GM12878 (cell line): ENCODE measurements at regions not wholly inside any gene's neighbourhood (a gene's known extent, or its start where the extent isn't known, plus 50 kb on each side); places are given as distances from the start of the nearest gene placed in this dataset.

Experiments
- ATAC-seq: fragments of 200-7000 bp; cut with Tn5 transposase; 3 replicates; pipeline ENCODE4 v1.9.1; 2020; ENCODE audit warnings: mild to moderate bottlenecking, moderate library complexity
- BruUV-seq: library from RNA; stranded (reverse); fragments of 400-500 nt; replicated peaks from 2 replicates; lab custom pipeline; 2021; lab: Mats Ljungman, UMichigan
- CTCF ChIA-PET: fragments of 300-600 bp; sonication (Branson Sonifier 250); formaldehyde crosslinking; extraction: SDS; loops from one replicate; lab custom pipeline; 2021; ENCODE audit warnings: inconsistent platforms; lab: Yijun Ruan, JAX
- POLR2A ChIA-PET: fragments of 350-600 bp; formaldehyde crosslinking; extraction: SDS; loops from one replicate; lab custom pipeline; 2021; ENCODE audit warnings: inconsistent platforms; lab: Charles Lee
- RAD21 ChIA-PET: fragments of 300-600 bp; sonication (Branson Sonifier 250); formaldehyde crosslinking; loops from one replicate; lab custom pipeline; 2023; ENCODE audit warnings: antibody characterized with exemption; ENCODE audit not compliant: unreplicated experiment; lab: Charles Lee
- SMC1A ChIA-PET: fragments of 300-600 bp; sonication (Branson Sonifier 250); formaldehyde crosslinking; loops from one replicate; lab custom pipeline; 2023; ENCODE audit not compliant: unreplicated experiment, uncharacterized antibody; lab: Charles Lee
- DNase-seq: peaks from one replicate; pipeline ENCODE4 v3.0.0-alpha.2; 2011; ENCODE audit warnings: low read depth, low spot score
- FAIRE-seq: peaks from 3 replicates; lab custom pipeline; 2011; peaks lifted over from hg19 to GRCh38; lab: Jason Lieb, UNC
- H2AFZ ChIP-seq: 2 replicates; pipeline ENCODE4 v1.6.0; 2011; ENCODE audit warnings: low read depth, low read length, control low read depth; ENCODE audit not compliant: control insufficient read depth
- H3K27ac ChIP-seq: 2 replicates; pipeline ENCODE4 v1.5.1; 2011; ENCODE audit warnings: control low read depth; ENCODE audit not compliant: control insufficient read depth, insufficient read depth
- H3K27me3 ChIP-seq, 2 experiments: replicated peaks in 1 of 2; 2 replicates each; pipeline versions ENCODE4 v1.6.0 to v1.6.1; 2011; ENCODE audit warnings: low read length in 1 of 2; ENCODE audit not compliant: control insufficient read depth in 2 of 2, insufficient read depth in 2 of 2
- H3K36me3 ChIP-seq, 2 experiments: 2 replicates each; pipeline ENCODE4 v1.5.1; 2011; ENCODE audit warnings: low read length in 1 of 2; ENCODE audit not compliant: control insufficient read depth in 2 of 2, insufficient read depth in 2 of 2
- H3K4me1 ChIP-seq: 2 replicates; pipeline ENCODE4 v1.6.1; 2011; ENCODE audit warnings: mild to moderate bottlenecking, low read length, moderate library complexity, mixed read lengths; ENCODE audit not compliant: control insufficient read depth, insufficient read depth
- H3K4me2 ChIP-seq: 2 replicates; pipeline ENCODE4 v1.6.0; 2011; ENCODE audit warnings: control low read depth; ENCODE audit not compliant: control insufficient read depth, insufficient read depth
- H3K4me3 ChIP-seq: fragments of 200-600 bp; sonication (generic); 2 replicates; pipeline ENCODE4 v1.5.1; 2016
- H3K79me2 ChIP-seq: 2 replicates; pipeline ENCODE4 v1.6.0; 2011; ENCODE audit warnings: low read length; ENCODE audit not compliant: control insufficient read depth, insufficient read depth
- H3K9ac ChIP-seq: 2 replicates; pipeline ENCODE4 v1.8.0; 2011; ENCODE audit warnings: low read length, control low read depth, mixed read lengths; ENCODE audit not compliant: control insufficient read depth, insufficient read depth
- H3K9me3 ChIP-seq: replicated peaks from 3 replicates; pipeline ENCODE4 v1.5.1; 2011; ENCODE audit warnings: mild to moderate bottlenecking, low read length; ENCODE audit not compliant: control insufficient read depth, insufficient read depth
- H4K20me1 ChIP-seq: 2 replicates; pipeline ENCODE4 v1.6.0; 2011; ENCODE audit not compliant: control insufficient read depth, insufficient read depth
- IRF5 ChIP-seq: fragments of 450-650 bp; IDR thresholded peaks from 2 replicates; pipeline ENCODE4 v1.6.1; 2017; ENCODE audit warnings: borderline replicate concordance
- POLR2A ChIP-seq: IDR thresholded peaks from 2 replicates; pipeline ENCODE4 v1.6.1; 2011; ENCODE audit warnings: low read depth, mild to moderate bottlenecking, low read length
- POU2F2 ChIP-seq: IDR thresholded peaks from 3 replicates; pipeline ENCODE4 v1.6.1; 2011; ENCODE audit warnings: low read depth, mild to moderate bottlenecking, low read length, borderline replicate concordance
- WGBS: methylation state at CpG from one replicate; pipeline ENCODE4 v1.1.6; 2016; ENCODE audit warnings: low lambda C conversion rate; ENCODE audit not compliant: insufficient replicate concordance, insufficient coverage; ENCODE audit errors: missing lambda C conversion rate; 5-methylcytosine and 5-hydroxymethylcytosine counted together
- in situ Hi-C: fragments of 300-500 bp; cut with MboI; formaldehyde crosslinking; loops from 9 replicates; pipeline ENCODE4 v1.14.3; 2018; ENCODE audit warnings: mixed read lengths
- intact Hi-C: fragments of 100-400 bp; cut with micrococcal nuclease; formaldehyde crosslinking; loops from one replicate; pipeline ENCODE4 v1.14.2; 2022; ENCODE audit not compliant: unreplicated experiment
- TF ChIP-seq, protein P1 (sequence below): fragments of 450-650 bp; formaldehyde crosslinking; IDR thresholded peaks from 2 replicates; pipeline ENCODE4 v1.4.0; 2020; ENCODE audit warnings: mild to moderate bottlenecking, moderate library complexity

- ChIA-PET RAD21 (no interaction called here), SMC1A (no interaction called here), POLR2A (no interaction called here), CTCF (no interaction called here)
- in situ Hi-C loops: no loop called here
- WGBS: 4% methylated on average over 3 of the region's 3 CpGs
- no peak for DNase-seq
- intact Hi-C loops: no loop called here
- no peak for ATAC-seq
- Histone ChIP-seq H3K27me3 (no peaks in the 10 kb centered on the region), H3K4me2 (no peak overlapping the region), H3K4me3 (no peak overlapping the region), H3K9ac (no peak overlapping the region), H3K27ac (no peak overlapping the region), H3K79me2 (no peaks in the 10 kb centered on the region), H4K20me1 (no peaks in the 10 kb centered on the region), H3K4me1 (no peaks in the 10 kb centered on the region), H3K9me3 (no peaks in the 10 kb centered on the region), H3K36me3 (no peaks in the 10 kb centered on the region), H2AFZ (no peak overlapping the region)
- TF ChIP-seq POU2F2: no peak
- TF ChIP-seq POLR2A: no peak
- TF ChIP-seq, protein P1, sequence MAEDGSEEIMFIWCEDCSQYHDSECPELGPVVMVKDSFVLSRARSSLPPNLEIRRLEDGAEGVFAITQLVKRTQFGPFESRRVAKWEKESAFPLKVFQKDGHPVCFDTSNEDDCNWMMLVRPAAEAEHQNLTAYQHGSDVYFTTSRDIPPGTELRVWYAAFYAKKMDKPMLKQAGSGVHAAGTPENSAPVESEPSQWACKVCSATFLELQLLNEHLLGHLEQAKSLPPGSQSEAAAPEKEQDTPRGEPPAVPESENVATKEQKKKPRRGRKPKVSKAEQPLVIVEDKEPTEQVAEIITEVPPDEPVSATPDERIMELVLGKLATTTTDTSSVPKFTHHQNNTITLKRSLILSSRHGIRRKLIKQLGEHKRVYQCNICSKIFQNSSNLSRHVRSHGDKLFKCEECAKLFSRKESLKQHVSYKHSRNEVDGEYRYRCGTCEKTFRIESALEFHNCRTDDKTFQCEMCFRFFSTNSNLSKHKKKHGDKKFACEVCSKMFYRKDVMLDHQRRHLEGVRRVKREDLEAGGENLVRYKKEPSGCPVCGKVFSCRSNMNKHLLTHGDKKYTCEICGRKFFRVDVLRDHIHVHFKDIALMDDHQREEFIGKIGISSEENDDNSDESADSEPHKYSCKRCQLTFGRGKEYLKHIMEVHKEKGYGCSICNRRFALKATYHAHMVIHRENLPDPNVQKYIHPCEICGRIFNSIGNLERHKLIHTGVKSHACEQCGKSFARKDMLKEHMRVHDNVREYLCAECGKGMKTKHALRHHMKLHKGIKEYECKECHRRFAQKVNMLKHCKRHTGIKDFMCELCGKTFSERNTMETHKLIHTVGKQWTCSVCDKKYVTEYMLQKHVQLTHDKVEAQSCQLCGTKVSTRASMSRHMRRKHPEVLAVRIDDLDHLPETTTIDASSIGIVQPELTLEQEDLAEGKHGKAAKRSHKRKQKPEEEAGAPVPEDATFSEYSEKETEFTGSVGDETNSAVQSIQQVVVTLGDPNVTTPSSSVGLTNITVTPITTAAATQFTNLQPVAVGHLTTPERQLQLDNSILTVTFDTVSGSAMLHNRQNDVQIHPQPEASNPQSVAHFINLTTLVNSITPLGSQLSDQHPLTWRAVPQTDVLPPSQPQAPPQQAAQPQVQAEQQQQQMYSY (CRISPR knock-in tag): no peak
- TF ChIP-seq IRF5: no peak
- FAIRE-seq: no peak
- no TSS peak for BruUV-seq
Observed at GRCh38 chr16:5845046-5845445, 747.5 kb upstream of the EEF2KMT start.
